GM19025 (cell line): ENCODE measurements at regions not wholly inside any gene's neighbourhood (a gene's known extent, or its start where the extent isn't known, plus 50 kb on each side); places are given as distances from the start of the nearest gene placed in this dataset.

Experiments used
- ATAC-seq: cut with Tn5 transposase; IDR thresholded peaks from one replicate; pipeline ENCODE4 v1.9.1; 2021; ENCODE audit warnings: mild to moderate bottlenecking, low read depth, moderate library complexity; ENCODE audit not compliant: unreplicated experiment

- no peak for ATAC-seq
These were observed 51.8 kb upstream of the PMAIP1 start for GRCh38 chr18:59848002-59848401.

DNA sequence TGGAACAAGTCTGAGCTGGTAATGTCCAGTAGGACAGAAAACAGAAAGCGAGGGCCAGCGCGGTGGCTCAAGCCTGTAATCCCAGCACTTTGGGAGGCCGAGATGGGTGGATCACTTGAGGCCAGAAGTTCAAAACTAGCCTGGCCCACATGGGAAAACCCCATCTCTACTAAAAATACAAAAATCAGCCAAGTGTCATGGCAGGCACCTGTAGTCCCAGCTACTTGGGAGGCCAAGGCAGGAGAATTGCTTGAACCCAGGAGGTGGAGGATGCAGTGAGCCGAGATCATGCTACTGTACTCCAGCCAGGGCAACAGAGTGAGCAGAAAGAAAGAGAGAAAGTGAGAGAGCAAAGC is 52.3 kb upstream of the PMAIP1 start:
- ATAC-seq, result peak; percentile 19

GRCh38 chr18:59846814-59847490 is 52.8 kb upstream of the PMAIP1 start:
- ATAC-seq, result peak; percentile 93

GRCh38 chr18:59842947-59843346 is 56.8 kb upstream of the PMAIP1 start:
- no peak for ATAC-seq

DNA sequence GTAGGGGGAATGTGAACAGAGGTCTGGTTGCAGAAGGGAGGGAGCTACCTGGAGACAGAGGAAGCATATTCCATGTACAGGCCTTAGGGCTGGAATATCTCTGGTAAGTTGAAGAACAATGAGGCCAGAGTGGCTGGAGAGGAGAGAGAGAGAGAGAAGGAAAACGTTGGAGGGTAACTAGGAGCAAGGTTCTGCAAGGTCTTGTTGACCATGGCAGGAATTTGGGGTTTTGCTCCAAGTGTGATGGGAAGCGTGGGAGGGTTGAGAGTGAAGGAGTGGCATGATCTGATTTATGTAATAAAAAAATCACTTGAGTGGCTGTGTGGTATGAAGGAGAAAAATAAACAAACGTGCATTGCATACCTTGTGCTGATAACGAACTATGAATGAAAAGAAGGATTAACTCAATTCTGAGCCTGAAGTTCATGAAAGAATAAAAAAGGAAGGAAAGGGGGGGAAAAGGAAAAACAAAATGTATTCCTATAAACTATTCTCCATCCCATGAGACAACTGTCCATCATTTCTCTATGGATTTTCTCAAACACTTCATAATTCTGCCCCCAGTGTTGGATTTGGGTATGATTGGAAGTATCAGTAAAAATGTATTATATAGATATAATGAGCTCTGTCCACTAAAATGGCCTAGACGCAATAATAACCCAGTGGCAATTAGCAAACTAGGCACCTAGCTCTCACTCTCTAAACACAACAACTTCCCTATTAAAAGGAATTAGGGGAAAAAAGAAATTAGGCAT is 59.7 kb upstream of the PMAIP1 start:
- ATAC-seq, result no peak

GRCh38 chr18:59839246-59839645 is 60.5 kb upstream of the PMAIP1 start:
- no peak for ATAC-seq

- peak; percentile 33 for ATAC-seq
These were observed 62.2 kb upstream of the PMAIP1 start for GRCh38 chr18:59837586-59837985.

- peak; percentile 35 for ATAC-seq
These were observed 64.0 kb upstream of the PMAIP1 start for GRCh38 chr18:59835605-59836379.

DNA sequence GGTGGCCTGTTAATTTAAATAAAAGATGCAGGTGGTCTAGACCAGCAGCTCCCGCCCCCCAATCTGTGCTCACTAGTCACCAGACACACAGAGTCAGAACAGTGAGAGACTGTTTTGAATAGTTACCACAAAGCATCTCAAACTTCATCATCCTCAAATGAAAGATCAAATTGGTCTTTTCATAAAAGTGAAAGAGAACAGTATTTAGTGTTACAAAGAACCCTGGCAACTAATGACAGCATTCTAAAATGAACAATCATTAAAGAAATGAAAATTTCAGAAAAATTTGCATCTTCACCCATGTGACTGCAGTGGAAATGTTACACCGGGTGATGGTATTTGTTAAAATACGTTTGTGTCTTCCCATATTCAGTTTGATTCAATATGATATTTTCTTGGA is 65.5 kb upstream of the PMAIP1 start:
- peak; percentile 38 for ATAC-seq

DNA sequence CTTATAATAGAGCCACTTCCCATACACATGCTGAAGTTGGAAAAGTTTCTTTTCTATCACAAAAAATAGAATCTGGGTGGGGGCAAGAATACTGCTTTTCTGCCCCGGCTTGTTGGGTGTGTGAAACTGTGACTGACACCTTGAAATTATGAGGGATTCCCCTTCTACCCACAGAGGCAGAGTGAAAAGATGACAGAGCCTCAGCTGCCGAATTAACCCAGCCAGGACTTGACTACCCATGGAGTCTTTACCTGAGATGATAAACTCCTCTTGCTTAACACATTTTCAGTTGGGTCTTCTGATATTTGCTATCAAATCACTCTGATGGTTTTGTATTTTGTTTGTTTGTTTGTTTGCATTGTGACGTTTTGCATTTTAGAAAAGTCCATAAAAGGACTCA is 66.0 kb upstream of the PMAIP1 start:
- peak; percentile 68 for ATAC-seq

GRCh38 chr18:59823596-59824195 is 76.1 kb upstream of the PMAIP1 start:
- ATAC-seq, result no peak

DNA sequence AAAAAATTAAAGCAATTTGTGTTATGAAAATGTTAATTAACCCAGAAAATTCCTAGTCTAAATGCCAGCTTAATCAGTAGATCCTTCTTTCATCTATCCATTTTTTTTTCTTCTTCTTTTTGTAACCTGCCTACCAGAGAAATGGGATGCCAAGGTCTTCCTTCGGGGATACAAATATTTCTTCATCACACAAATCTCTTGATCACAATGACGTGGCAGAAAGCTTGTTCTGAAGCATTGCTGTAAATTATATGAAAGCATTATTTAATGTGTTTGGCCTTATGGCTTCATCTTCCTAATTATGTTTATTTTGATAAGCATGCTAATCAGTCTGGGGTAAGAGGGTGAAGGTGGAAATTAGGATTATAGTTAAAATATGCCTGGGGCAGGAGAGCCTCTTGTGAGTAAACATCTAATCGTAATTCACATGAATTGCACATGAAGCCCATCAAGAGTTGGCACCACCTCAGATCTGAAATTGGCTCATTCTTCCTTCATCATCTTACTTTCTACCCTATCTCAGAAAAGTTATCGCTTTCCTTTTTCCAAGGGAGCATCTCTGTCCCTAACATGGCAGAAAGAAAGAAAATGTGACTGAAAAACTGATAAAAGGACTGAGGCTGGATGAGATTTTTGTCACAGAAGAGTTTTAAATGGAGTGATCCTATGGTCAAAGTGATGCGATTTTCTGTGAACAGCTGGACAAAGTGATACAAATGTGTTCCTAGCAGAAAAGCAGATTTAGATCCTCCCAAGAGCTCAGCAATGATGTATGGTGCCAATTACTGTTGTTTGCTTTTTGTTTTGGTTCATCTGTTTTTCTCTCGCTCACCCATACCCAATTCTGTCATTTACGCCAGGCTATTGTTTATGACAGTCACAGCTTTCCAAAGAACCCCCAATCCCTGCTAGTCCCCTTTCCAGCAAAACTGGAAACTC is 76.9 kb upstream of the PMAIP1 start:
- no peak for ATAC-seq

GRCh38 chr18:59821983-59822382 is 77.8 kb upstream of the PMAIP1 start:
- no peak for ATAC-seq

DNA sequence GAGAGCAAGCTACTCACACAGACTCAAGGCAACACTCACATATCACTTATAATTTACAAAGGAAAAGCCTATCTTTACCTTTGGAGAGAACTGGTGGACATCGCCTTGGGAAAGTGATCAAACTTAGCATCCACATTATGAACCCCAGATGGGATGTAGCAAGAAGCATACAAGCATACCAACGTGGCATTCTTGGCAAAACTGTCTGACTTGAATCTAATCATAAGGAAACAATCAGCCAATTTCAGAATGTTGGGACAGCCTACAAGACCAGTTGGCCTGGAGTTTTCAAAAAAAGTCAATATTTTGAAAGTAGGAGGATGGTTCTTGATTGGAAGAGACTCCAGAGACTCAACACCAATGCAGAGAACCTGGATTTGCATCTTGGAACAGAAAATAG is 79.1 kb upstream of the PMAIP1 start:
- no peak for ATAC-seq

GRCh38 chr18:59818769-59819168 is 81.0 kb upstream of the PMAIP1 start:
- ATAC-seq, result no peak

DNA sequence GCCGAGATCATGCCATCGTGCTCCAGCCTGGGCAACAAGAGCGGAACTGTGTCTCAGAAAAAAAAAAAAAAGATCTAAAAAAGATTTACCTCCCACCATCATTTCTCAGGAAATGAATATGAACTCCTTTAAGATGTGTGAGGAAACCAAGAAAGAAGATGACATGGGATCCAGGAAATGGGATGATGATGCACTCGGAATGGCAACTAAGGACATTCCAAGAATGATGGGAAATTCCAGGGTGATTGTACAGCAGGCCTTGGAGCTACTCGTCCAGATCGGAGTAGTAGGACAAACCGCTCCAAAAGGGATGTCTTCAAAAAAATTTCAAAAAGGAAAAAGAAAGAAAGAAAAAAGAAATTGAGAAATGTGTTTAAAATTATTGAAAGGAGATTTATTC is 84.9 kb upstream of the PMAIP1 start:
- ATAC-seq, result no peak

DNA sequence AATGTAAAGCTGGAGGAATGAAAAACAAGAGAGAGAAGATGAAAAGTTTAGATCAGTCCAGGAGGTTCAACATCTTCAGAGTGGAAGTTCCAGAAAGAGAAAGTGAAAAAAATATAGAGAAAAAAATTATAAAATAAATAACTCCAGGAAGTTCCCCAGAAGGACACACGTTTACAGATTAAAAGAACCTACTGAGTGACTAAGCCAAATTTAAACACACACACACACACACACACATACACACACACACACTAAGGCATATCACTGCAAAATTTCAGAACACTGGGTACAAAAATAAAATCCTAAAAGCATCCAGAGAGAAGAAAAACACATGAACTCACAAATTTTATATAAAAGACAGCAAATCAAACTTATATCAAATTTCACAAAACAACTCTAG is 85.9 kb upstream of the PMAIP1 start:
- no peak for ATAC-seq

GRCh38 chr18:59810735-59811520 is 88.9 kb upstream of the PMAIP1 start:
- ATAC-seq, result no peak

DNA sequence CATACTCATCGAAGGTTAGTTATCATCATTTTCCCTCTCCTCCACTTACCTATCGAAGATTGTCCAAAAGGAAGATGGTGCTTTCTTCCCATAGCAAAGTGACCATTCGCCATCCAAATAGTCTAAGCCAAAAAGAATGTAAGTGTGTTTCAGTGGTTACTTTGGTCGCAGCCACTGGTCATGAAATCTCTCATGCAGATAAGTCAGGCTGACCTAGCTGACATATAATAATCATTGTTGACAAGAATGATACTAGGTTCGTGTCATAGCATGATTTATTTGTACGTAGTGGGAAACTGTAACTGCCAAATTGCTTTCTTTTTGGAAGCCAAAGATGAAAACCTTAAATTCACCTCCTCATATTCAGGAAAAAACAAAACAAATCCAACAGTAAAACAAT is 89.6 kb upstream of the PMAIP1 start:
- no peak for ATAC-seq
